NB4 (cell line): ENCODE measurements at regions not wholly inside any gene's neighbourhood (a gene's known extent, or its start where the extent isn't known, plus 50 kb on each side); places are given as distances from the start of the nearest gene placed in this dataset.
"Not testable (repeated sequence)": the region's sequence is repeated elsewhere in the genome, so short reads cannot be mapped to it uniquely, and the experiment has no call there.

Experiments used
- CTCF ChIP-seq: IDR thresholded peaks from one replicate; pipeline ENCODE4 v1.5.1; 2012; ENCODE audit warnings: low read depth, low read length
- MYC ChIP-seq: IDR thresholded peaks from 2 replicates; pipeline ENCODE4 v1.6.1; 2011; ENCODE audit warnings: low read depth, low read length
- POLR2A ChIP-seq: IDR thresholded peaks from 2 replicates; pipeline ENCODE4 v1.6.1; 2011; ENCODE audit warnings: mild to moderate bottlenecking; ENCODE audit not compliant: insufficient read length; ENCODE audit errors: extremely low read depth

GRCh38 chr15:69617144-69617543, 164.5 kb downstream of the RPLP1 start:
- TF ChIP-seq POLR2A, CTCF, MYC: not testable (repeated sequence)
